ENCODE measurements at regions not wholly inside any gene's neighbourhood (a gene's known extent, or its start where the extent isn't known, plus 50 kb on each side); places are given as distances from the start of the nearest gene placed in this dataset.
"Not testable (repeated sequence)": the region's sequence is repeated elsewhere in the genome, so short reads cannot be mapped to it uniquely, and the experiment has no call there.

DNA sequence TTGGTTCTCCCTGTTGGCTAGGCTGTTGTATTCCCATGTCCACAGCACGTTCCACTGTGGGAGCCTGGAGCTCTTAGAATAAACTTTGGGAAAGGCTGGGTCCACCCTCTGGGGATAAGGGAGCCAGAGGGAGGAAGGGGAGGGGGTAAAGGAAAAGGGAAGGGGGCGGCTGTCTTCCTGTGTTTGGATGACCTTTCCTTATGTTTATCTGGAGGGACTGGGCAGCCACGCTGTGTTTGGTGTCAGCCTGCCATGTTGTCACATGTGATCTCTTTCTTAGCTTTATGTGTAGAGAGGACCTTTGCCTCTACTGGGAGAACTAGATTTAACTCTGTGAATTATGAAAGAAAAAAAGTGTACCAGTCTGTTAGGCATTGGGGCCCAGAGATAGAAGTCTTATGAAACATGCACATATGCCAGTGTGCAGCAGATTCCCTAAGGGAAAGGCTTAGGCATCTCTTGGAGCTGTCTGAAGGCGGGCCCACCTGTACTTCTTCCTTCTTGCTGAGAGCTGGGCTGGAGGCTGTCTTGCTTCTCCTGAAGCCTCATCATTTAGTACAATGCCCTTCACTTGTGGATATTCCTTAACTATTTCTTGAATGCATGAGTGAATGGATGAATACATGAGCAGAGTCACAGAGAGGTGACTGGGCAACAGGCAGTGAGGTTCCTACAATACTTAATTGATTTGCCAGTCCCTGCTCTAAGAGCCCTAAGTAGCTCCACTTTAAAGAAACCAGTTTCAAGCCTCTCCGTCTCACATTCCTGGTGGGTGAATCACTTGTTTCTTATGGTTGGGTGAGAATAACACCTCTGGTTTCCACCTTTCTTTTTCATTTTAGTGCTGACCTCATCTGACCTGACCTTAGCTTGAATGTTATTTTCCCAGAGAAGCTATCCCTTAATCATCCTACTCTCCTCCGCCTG is 62.5 kb upstream of the ARHGAP29 start:
- Mint-ChIP-seq H3K4me1 (peaks cover 11% of the 10 kb centered on the region), H3K27ac (ENCODE audit: unreplicated experiment) (no peak overlapping the region), H3K27me3 (ENCODE audit: low read depth) (no peaks in the 10 kb centered on the region), H3K4me3 (no peak overlapping the region), H3K9me3 (no peaks in the 10 kb centered on the region), H3K36me3 (ENCODE audit: low read depth) (no peaks in the 10 kb centered on the region)
- TF ChIP-seq, protein P1, sequence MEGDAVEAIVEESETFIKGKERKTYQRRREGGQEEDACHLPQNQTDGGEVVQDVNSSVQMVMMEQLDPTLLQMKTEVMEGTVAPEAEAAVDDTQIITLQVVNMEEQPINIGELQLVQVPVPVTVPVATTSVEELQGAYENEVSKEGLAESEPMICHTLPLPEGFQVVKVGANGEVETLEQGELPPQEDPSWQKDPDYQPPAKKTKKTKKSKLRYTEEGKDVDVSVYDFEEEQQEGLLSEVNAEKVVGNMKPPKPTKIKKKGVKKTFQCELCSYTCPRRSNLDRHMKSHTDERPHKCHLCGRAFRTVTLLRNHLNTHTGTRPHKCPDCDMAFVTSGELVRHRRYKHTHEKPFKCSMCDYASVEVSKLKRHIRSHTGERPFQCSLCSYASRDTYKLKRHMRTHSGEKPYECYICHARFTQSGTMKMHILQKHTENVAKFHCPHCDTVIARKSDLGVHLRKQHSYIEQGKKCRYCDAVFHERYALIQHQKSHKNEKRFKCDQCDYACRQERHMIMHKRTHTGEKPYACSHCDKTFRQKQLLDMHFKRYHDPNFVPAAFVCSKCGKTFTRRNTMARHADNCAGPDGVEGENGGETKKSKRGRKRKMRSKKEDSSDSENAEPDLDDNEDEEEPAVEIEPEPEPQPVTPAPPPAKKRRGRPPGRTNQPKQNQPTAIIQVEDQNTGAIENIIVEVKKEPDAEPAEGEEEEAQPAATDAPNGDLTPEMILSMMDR (conservative IDR thresholded peaks at IDR 0.05) = no peak
- no peak for DNase-seq (ENCODE audit: low read depth, low spot score)

DNA sequence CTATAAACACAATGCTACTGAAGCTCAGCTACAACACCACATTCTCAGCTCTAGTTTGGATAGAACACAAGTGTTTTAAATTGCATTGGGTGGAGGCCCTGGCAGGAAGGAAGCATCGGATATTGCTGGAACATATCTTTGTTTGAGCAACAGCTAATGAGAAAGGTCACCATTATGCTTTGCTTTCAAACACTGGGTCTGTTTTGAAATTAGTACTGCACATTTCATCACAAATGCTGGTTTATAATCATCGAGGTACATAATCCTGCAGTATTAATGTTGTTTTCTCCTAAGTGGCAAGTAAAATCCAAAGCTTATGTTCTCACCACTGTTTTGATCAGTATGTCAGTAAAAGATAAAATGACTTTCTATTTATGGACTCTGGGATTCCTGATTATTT is 61.5 kb upstream of the ARHGAP29 start:
- H3K4me3 Mint-ChIP-seq = no peak overlapping the region
- TF ChIP-seq, protein P1 (conservative IDR thresholded peaks at IDR 0.05) = no peak
- DNase-seq (ENCODE audit: low read depth, low spot score) = no peak
- no peaks in the 10 kb centered on the region for H3K36me3 Mint-ChIP-seq (ENCODE audit: low read depth)
- no peak overlapping the region for H3K27ac Mint-ChIP-seq (ENCODE audit: unreplicated experiment)
- no peaks in the 10 kb centered on the region for H3K9me3 Mint-ChIP-seq
- peaks cover 11% of the 10 kb centered on the region for H3K4me1 Mint-ChIP-seq
- H3K27me3 Mint-ChIP-seq (ENCODE audit: low read depth) = no peaks in the 10 kb centered on the region

DNA sequence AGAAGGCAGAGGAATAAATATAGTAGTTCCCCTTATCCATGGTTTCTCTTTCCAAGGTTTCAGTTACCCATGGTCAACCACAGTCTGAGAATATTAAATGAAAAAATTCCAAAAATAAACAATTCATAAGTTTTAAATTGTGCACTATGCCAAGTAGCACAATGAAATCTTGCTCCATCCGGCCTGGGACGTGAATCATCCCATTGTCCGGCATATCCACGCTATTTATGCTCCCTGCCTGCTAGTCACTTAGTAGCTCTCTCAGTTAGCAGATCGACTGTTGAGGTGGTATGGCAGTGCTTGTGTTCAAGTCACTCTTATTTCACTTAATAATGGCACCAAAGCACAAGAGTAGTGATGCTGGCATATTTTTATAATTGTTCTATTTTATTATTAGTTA is 58.6 kb upstream of the ARHGAP29 start:
- Mint-ChIP-seq H3K27ac (ENCODE audit: unreplicated experiment) (no peak overlapping the region), H3K4me1 (peaks cover 11% of the 10 kb centered on the region), H3K9me3 (no peaks in the 10 kb centered on the region)

DNA sequence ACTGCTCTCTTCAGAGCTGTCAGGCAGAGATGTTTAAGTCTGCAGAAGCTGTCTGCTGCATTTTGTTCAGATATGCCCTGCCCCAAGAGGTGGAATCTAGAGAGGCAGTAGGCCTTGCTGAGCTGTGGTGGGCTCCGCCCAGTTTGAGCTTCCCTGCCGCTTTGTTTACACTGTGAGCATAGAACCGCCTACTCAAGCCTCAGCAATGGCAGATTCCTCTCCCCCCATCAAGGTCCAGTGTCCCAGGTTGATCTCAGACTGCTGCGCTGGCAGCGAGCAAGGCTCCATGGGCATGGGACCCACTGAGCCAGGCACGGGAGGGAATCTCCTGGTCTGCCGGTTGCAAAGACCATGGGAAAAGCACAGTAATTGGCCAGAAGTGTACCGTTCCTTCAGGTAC is 55.6 kb upstream of the ARHGAP29 start:
- DNase-seq (ENCODE audit: low read depth, low spot score); H3K36me3 Mint-ChIP-seq (ENCODE audit: low read depth); H3K27ac Mint-ChIP-seq (ENCODE audit: unreplicated experiment); H3K9me3 Mint-ChIP-seq; H3K4me1 Mint-ChIP-seq; H3K4me3 Mint-ChIP-seq: not testable (repeated sequence)
- peaks cover 23% of the 10 kb centered on the region for H3K27me3 Mint-ChIP-seq (ENCODE audit: low read depth)

More for the DNA sequence above, 58.6 kb upstream of the ARHGAP29 start:
- TF ChIP-seq, protein P1 (conservative IDR thresholded peaks at IDR 0.05) = no peak
- H3K4me3 Mint-ChIP-seq = no peak overlapping the region
- H3K27me3 Mint-ChIP-seq (ENCODE audit: low read depth) = peaks cover 3% of the 10 kb centered on the region
- DNase-seq (ENCODE audit: low read depth, low spot score) = no peak
- H3K36me3 Mint-ChIP-seq (ENCODE audit: low read depth) = no peaks in the 10 kb centered on the region

DNA sequence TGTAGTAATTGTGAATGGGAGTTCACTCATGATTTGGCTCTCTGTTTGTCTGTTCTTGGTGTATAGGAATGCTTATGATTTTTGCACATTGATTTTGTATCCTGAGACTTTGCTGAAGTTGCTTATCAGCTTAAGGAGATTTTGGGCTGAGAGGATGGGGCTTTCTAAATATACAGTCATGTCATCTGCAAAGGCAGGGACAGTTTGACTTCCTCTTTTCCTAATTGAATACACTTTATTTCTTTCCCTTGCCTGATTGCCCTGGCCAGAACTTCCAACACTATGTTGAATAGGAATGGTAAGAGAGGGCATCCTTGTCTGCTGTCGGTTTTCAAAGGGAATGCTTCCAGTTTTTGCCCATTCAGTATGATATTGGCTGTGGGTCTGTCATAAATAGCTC is 51.9 kb upstream of the ARHGAP29 start:
- H3K27ac Mint-ChIP-seq (ENCODE audit: unreplicated experiment); DNase-seq (ENCODE audit: low read depth, low spot score); H3K9me3 Mint-ChIP-seq; H3K4me3 Mint-ChIP-seq; H3K36me3 Mint-ChIP-seq (ENCODE audit: low read depth); H3K4me1 Mint-ChIP-seq: not testable (repeated sequence)
- H3K27me3 Mint-ChIP-seq (ENCODE audit: low read depth) = peaks cover 24% of the 10 kb centered on the region
